ENCODE measurements at regions not wholly inside any gene's neighbourhood (a gene's known extent, or its start where the extent isn't known, plus 50 kb on each side); places are given as distances from the start of the nearest gene placed in this dataset.

DNA sequence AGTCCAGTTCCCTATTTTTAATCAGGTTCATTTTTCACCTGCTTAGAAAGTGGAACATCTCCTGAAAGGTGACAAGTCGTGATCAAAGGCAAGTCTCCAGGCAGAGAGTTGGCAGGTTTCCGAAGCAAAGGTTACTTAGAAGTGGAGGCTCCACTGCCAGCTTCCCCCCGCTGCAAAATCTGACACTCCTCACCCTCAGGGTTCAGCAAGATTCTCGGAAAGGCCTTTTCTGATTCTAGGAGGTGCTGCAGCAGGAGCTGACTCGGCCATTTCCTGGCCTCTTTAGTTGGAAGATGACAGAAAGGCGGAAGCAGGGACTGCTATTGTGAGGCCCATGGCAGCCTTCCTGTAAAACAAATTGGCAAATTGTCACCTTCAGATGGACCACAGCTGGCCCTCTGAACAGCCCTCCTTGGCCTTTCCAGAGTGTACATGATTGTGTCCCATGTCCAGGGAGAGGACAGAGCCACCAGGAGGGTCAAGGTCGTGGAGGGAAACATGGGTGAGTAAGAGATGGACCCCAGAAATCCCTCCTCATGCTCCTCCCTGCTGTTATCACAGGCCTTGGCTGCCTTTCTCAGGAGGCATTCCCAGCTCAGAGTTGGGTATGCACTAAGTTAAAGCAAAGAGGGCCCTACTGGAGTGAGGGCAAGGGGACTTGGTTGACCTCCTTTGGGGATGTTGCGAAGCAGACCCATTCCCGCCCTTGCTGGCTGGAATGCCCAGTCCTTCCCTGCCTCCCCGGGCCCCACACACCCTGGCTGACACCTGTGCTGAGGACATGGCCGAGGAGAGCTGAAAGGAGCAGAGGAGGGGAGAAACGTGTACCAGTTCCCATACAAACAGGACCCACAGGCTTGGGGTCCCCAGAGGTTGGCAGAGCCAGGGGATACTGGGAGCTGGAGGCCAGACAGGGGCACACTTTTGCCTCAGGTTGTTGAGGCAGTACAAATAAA is 115.5 kb upstream of the IRF2BP2 start:
- no peaks in the 10 kb centered on the region for H3K79me2 ChIP-seq (ENCODE audit: insufficient read depth)
- POLR2A ChIA-PET: interaction anchor here (0.7 to 3.0 kb wide), 10 partner anchors 15 to 247 kb away, joined by 3 to 108 read pairs (median 4); partner anchors contain the start of gene IRF2BP2
- peak overlapping the region; percentile 81 for H3K9ac ChIP-seq
- H3K9me2 ChIP-seq: no peaks in the 10 kb centered on the region
- CTCF ChIA-PET: interaction anchor here (0.6 to 2.5 kb wide), 15 partner anchors 13 to 358 kb away, joined by 3 to 14 read pairs (median 4); partner anchors contain the start of gene IRF2BP2
- H3K4me1 ChIP-seq (ENCODE audit: control insufficient read depth in 1 of 2, insufficient read depth in 2 of 2, low read depth in 1 of 2, low read length in 1 of 2): peaks cover 62 to 79% of the 10 kb centered on the region in 2 experiments
- H3K9me3 ChIP-seq: no peaks in the 10 kb centered on the region
- peak overlapping the region; percentile 80 for H3K4me2 ChIP-seq
- H3K36me3 ChIP-seq (replicated peaks in 1 of 2; ENCODE audit: control insufficient read depth in 1 of 2, insufficient read depth in 2 of 2, low read length in 1 of 2): no peaks in the 10 kb centered on the region
- WGBS (ENCODE audit: low lambda C conversion rate): 71% methylated on average over 9 of the region's 12 CpGs
- DNase-seq: no peak
- H3K27ac ChIP-seq (ENCODE audit: low read depth in 2 of 2, low read length in 1 of 2): peak overlapping the region; percentile 99 to 100
- TF ChIP-seq TCF12 (IDR thresholded peaks at IDR 0.05): no peak
- TF ChIP-seq, protein P1, sequence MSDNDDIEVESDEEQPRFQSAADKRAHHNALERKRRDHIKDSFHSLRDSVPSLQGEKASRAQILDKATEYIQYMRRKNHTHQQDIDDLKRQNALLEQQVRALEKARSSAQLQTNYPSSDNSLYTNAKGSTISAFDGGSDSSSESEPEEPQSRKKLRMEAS (IDR thresholded peaks at IDR 0.05; ENCODE audit: low read depth): no peak
- no peak for TF ChIP-seq EZH2phosphoT487 (IDR thresholded peaks at IDR 0.05; ENCODE audit: borderline replicate concordance, low read depth)
- no peak for TF ChIP-seq EP300 (IDR thresholded peaks at IDR 0.05; ENCODE audit: borderline replicate concordance in 1 of 2, low read depth in 1 of 2, low read length in 1 of 2)
- TF ChIP-seq FOXJ3 (CRISPR knock-in tag; IDR thresholded peaks at IDR 0.05): no peak
- no peak for TF ChIP-seq GABPA (IDR thresholded peaks at IDR 0.05; ENCODE audit: low read depth)
- TF ChIP-seq GATA2 (CRISPR knock-in tag; IDR thresholded peaks at IDR 0.05): no peak
- TF ChIP-seq TEAD4 (IDR thresholded peaks at IDR 0.05; ENCODE audit: borderline replicate concordance, insufficient read depth): no peak
- TF ChIP-seq ELF1 (IDR thresholded peaks at IDR 0.05): no peak
- no peak for TF ChIP-seq FOXM1 (IDR thresholded peaks at IDR 0.05; ENCODE audit: low read depth)
- TF ChIP-seq, protein P2, sequence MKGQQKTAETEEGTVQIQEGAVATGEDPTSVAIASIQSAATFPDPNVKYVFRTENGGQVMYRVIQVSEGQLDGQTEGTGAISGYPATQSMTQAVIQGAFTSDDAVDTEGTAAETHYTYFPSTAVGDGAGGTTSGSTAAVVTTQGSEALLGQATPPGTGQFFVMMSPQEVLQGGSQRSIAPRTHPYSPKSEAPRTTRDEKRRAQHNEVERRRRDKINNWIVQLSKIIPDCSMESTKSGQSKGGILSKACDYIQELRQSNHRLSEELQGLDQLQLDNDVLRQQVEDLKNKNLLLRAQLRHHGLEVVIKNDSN (IDR thresholded peaks at IDR 0.05; ENCODE audit: borderline replicate concordance, low read depth): no peak
- TF ChIP-seq NRF1 (IDR thresholded peaks at IDR 0.05; ENCODE audit: low read depth, low read length): no peak
- TF ChIP-seq SIN3A (IDR thresholded peaks at IDR 0.05; ENCODE audit: borderline replicate concordance, low read depth, low read length): no peak
- no peak for TF ChIP-seq MEF2A (IDR thresholded peaks at IDR 0.05; ENCODE audit: borderline replicate concordance, low read depth)
- no peak for TF ChIP-seq RXRA (IDR thresholded peaks at IDR 0.05; ENCODE audit: borderline replicate concordance, low read depth)
- TF ChIP-seq POLR2AphosphoS5 (IDR thresholded peaks at IDR 0.05; ENCODE audit: low read depth, low read length): no peak
- no peak for TF ChIP-seq RFX5 (IDR thresholded peaks at IDR 0.05; ENCODE audit: low read length)
- TF ChIP-seq, protein P3, sequence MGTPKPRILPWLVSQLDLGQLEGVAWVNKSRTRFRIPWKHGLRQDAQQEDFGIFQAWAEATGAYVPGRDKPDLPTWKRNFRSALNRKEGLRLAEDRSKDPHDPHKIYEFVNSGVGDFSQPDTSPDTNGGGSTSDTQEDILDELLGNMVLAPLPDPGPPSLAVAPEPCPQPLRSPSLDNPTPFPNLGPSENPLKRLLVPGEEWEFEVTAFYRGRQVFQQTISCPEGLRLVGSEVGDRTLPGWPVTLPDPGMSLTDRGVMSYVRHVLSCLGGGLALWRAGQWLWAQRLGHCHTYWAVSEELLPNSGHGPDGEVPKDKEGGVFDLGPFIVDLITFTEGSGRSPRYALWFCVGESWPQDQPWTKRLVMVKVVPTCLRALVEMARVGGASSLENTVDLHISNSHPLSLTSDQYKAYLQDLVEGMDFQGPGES (IDR thresholded peaks at IDR 0.05; ENCODE audit: low read depth, low read length): no peak
- no peak for TF ChIP-seq RAD21 (IDR thresholded peaks at IDR 0.05; ENCODE audit: low read length)
- TF ChIP-seq, protein P4, sequence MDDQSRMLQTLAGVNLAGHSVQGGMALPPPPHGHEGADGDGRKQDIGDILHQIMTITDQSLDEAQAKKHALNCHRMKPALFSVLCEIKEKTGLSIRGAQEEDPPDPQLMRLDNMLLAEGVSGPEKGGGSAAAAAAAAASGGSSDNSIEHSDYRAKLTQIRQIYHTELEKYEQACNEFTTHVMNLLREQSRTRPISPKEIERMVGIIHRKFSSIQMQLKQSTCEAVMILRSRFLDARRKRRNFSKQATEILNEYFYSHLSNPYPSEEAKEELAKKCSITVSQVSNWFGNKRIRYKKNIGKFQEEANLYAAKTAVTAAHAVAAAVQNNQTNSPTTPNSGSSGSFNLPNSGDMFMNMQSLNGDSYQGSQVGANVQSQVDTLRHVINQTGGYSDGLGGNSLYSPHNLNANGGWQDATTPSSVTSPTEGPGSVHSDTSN (IDR thresholded peaks at IDR 0.05): no peak
- H3F3A ChIP-seq (replicated peaks; ENCODE audit: insufficient read depth): peaks cover 46% of the 10 kb centered on the region
- no peaks in the 10 kb centered on the region for H4K20me1 ChIP-seq (ENCODE audit: insufficient read depth)
- H3K27me3 ChIP-seq (ENCODE audit: insufficient read depth): no peaks in the 10 kb centered on the region
- H2AFZ ChIP-seq (ENCODE audit: low read depth): peak overlapping the region; percentile 20; the same call in 1 of the 2 replicates
- H3K4me3 ChIP-seq (ENCODE audit: low read depth in 2 of 2, low read length in 1 of 2): no peak overlapping the region; a peak in 2 of 4 replicates

Measured in SK-N-SH (cell line).